ENCODE measurements at regions not wholly inside any gene's neighbourhood (a gene's known extent, or its start where the extent isn't known, plus 50 kb on each side); places are given as distances from the start of the nearest gene placed in this dataset.

DNA sequence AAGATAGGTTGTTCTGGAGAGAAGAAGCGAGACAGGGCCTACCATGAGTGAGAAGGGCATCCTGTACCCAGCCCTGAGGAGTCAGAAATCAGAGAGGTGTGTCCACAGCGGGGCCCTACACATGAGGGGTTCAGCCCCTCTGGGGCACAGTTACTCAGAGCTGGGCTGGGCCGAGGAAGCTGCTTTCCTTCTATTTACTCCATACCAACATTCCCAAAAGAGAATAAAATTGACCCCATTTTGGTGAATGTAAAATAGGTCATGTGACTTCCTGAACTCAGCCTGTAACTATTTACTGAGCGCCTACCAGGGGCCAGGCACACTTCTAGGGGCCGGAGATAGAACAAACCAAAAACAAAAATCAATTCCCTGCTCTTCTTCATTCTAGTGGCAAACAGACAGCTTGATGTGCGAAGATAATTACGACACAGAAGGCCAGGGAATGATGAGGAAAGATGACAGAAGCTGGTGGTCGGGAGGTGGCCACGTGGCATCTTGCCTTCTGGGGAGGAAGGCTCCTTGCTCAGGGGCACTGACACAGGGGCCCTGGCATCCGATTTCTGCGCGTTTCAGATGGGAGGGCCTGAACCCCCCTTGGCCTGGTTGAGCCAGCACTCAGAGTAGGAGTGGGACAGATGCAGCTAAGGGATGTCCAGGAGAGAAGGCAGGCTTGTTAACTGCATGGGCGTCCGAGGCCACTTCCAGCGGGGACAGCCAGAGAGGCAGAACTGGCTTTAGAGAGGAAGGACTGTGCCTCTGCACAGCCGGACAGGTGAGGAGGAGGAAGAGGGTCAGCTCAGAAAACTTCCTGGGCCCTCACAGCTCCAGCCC, 121.8 kb downstream of the NSG2 start:
- Mint-ChIP-seq H3K4me3 (no peak overlapping the region), H3K9me3 (no peaks in the 10 kb centered on the region), H3K4me1 (peaks cover 21% of the 10 kb centered on the region), H3K36me3 (ENCODE audit: low read depth) (no peaks in the 10 kb centered on the region), H3K27ac (peak overlapping the region; percentile 71), H3K27me3 (ENCODE audit: insufficient read depth) (peaks cover 15% of the 10 kb centered on the region)
- Histone ChIP-seq H3K4me1 (ENCODE audit: control insufficient read depth, insufficient read depth, low read length) (no peaks in the 10 kb centered on the region), H3K27me3 (ENCODE audit: control insufficient read depth, insufficient read depth, low read length, poor library complexity, severe bottlenecking) (peaks cover 4% of the 10 kb centered on the region), H3K4me3 (ENCODE audit: low read length) (no peak overlapping the region), H3K9ac (ENCODE audit: extremely low read depth, low read length, poor library complexity, severe bottlenecking) (no peak overlapping the region), H3K27ac (ENCODE audit: low read depth, low read length) (no peak overlapping the region), H3K9me3 (ENCODE audit: control insufficient read depth, low read length) (peaks cover 4% of the 10 kb centered on the region), H3K36me3 (ENCODE audit: control insufficient read depth, insufficient read depth, low read length) (no peaks in the 10 kb centered on the region)
- TF ChIP-seq, protein P1, sequence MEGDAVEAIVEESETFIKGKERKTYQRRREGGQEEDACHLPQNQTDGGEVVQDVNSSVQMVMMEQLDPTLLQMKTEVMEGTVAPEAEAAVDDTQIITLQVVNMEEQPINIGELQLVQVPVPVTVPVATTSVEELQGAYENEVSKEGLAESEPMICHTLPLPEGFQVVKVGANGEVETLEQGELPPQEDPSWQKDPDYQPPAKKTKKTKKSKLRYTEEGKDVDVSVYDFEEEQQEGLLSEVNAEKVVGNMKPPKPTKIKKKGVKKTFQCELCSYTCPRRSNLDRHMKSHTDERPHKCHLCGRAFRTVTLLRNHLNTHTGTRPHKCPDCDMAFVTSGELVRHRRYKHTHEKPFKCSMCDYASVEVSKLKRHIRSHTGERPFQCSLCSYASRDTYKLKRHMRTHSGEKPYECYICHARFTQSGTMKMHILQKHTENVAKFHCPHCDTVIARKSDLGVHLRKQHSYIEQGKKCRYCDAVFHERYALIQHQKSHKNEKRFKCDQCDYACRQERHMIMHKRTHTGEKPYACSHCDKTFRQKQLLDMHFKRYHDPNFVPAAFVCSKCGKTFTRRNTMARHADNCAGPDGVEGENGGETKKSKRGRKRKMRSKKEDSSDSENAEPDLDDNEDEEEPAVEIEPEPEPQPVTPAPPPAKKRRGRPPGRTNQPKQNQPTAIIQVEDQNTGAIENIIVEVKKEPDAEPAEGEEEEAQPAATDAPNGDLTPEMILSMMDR (conservative IDR thresholded peaks at IDR 0.05): no peak
- peak; percentile 41 for DNase-seq
- 87 to 95% methylated on average over 11 to 16 of the region's 16 CpGs for WGBS, 2 experiments (ENCODE audit: insufficient coverage in 1 of 2, insufficient read length in 1 of 2)

DNA sequence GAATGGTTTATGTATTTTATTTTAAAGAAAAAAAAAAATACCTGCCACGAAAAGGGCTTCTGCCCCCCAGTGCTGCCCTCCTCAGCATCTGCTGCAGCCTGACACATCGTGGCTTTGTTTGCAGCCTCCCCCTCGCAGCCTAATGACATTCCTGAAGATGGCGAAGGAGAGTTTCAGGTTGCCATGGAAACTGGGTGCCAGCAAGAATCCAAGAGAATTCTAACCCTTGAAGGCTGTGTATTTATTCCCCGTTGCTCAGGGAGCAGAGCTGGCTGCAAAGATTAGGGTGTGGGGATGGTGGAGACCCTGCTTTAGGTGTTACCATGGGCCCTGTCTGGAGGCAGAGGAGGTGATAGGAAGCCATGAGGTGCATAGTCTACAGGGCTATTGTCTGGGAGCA, 126.6 kb downstream of the NSG2 start:
- no peak overlapping the region for H3K9ac ChIP-seq (ENCODE audit: extremely low read depth, low read length, poor library complexity, severe bottlenecking)
- Mint-ChIP-seq H3K27me3 (ENCODE audit: insufficient read depth) (peaks cover 10% of the 10 kb centered on the region), H3K9me3 (no peaks in the 10 kb centered on the region), H3K27ac (no peak overlapping the region), H3K36me3 (ENCODE audit: low read depth) (no peaks in the 10 kb centered on the region), H3K4me1 (peaks cover 4% of the 10 kb centered on the region), H3K4me3 (no peak overlapping the region)
- no peak overlapping the region for H3K27ac ChIP-seq (ENCODE audit: low read depth, low read length)
- H3K27me3 ChIP-seq (ENCODE audit: control insufficient read depth, insufficient read depth, low read length, poor library complexity, severe bottlenecking): peaks cover 4% of the 10 kb centered on the region
- no peaks in the 10 kb centered on the region for H3K36me3 ChIP-seq (ENCODE audit: control insufficient read depth, insufficient read depth, low read length)
- TF ChIP-seq, protein P1 (conservative IDR thresholded peaks at IDR 0.05): peak; percentile 26
- no peaks in the 10 kb centered on the region for H3K4me1 ChIP-seq (ENCODE audit: control insufficient read depth, insufficient read depth, low read length)
- 11 to 26% methylated on average over 3 to 5 of the region's 5 CpGs for WGBS, 2 experiments (ENCODE audit: insufficient coverage in 1 of 2, insufficient read length in 1 of 2)
- peak; percentile 77 for DNase-seq
- no peak overlapping the region for H3K4me3 ChIP-seq (ENCODE audit: low read length)
- peaks cover 4% of the 10 kb centered on the region for H3K9me3 ChIP-seq (ENCODE audit: control insufficient read depth, low read length)

DNA sequence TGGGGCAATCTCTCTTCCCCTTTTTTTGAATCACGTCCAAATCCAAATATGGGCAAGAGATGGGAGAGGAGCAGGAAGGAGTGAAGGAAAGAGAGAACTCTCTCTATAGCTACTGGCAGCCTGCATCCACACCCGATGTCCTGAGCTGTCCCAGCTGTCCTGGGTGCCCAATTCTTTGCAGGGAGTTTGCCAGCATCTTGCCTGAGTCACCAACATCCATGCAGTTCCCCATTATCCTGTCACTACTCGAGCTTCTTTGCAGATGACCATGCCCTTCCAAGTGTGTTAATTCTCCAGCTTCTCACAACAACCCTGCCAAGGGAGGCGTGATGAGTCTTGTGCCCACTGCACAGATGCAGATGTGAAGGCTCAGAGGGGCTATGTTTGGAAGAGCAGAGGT, 127.1 kb downstream of the NSG2 start:
- Mint-ChIP-seq H3K4me3 (no peak overlapping the region), H3K9me3 (no peaks in the 10 kb centered on the region), H3K27ac (no peak overlapping the region), H3K27me3 (ENCODE audit: insufficient read depth) (peaks cover 14% of the 10 kb centered on the region), H3K4me1 (peaks cover under 1% of the 10 kb centered on the region), H3K36me3 (ENCODE audit: low read depth) (no peaks in the 10 kb centered on the region)
- H3K4me3 ChIP-seq (ENCODE audit: low read length): no peak overlapping the region
- H3K36me3 ChIP-seq (ENCODE audit: control insufficient read depth, insufficient read depth, low read length): no peaks in the 10 kb centered on the region
- H3K9me3 ChIP-seq (ENCODE audit: control insufficient read depth, low read length): peaks cover 4% of the 10 kb centered on the region
- H3K4me1 ChIP-seq (ENCODE audit: control insufficient read depth, insufficient read depth, low read length): no peaks in the 10 kb centered on the region
- H3K27ac ChIP-seq (ENCODE audit: low read depth, low read length): no peak overlapping the region
- WGBS, 2 experiments (ENCODE audit: insufficient coverage in 1 of 2, insufficient read length in 1 of 2): 81 to 95% methylated on average over 2 to 3 of the region's 4 CpGs
- no peak for DNase-seq
- peaks cover 4% of the 10 kb centered on the region for H3K27me3 ChIP-seq (ENCODE audit: control insufficient read depth, insufficient read depth, low read length, poor library complexity, severe bottlenecking)
- TF ChIP-seq, protein P1 (conservative IDR thresholded peaks at IDR 0.05): no peak
- H3K9ac ChIP-seq (ENCODE audit: extremely low read depth, low read length, poor library complexity, severe bottlenecking): no peak overlapping the region

Measured in endodermal cell (in vitro differentiated cells).